ENCODE measurements at regions not wholly inside any gene's neighbourhood (a gene's known extent, or its start where the extent isn't known, plus 50 kb on each side); places are given as distances from the start of the nearest gene placed in this dataset.
"Not testable (repeated sequence)": the region's sequence is repeated elsewhere in the genome, so short reads cannot be mapped to it uniquely, and the experiment has no call there.

- intact Hi-C loops (cut with DNase I, micrococcal nuclease) = loop anchor here in 1 of 2 experiments (1.0 kb wide), 1 partner anchor 285 kb away; no protein-coding TSS in a partner anchor
- ChIA-PET POLR2A (no interaction called here), CTCF (no interaction called here)
- ATAC-seq = peak; percentile 36
- Mint-ChIP-seq H3K27me3 (peaks cover 4% of the 10 kb centered on the region), H3K9me3 (ENCODE audit: low read depth) (peaks cover 2% of the 10 kb centered on the region), H3K36me3 (ENCODE audit: low read depth) (no peaks in the 10 kb centered on the region), H3K4me1 (no peaks in the 10 kb centered on the region), H3K4me3 (no peak overlapping the region), H3K27ac (no peak overlapping the region)
- peak; percentile 24 for DNase-seq
Observed at GRCh38 chr5:6291961-6292360, 86.4 kb downstream of the MED10 start.

DNA sequence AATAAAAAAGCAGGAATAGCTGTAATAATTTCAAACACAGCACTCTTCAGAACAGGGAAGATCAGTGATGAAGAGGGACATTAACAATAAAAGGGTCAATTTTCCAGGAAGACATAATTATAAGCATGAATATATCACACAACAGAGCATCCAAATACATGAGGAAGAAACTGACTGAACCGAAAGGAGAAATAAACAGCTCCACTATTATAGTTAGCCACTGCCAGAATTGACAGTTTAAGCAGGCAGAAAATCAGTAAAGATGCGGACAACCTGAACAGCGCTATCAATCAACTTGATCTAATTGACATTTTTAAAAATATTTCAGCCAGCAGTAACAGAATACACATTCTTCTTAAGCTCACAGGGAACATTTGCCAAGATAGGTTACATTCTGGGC lies 89.1 kb downstream of the MED10 start:
- H3K36me3 Mint-ChIP-seq (ENCODE audit: low read depth) = no peaks in the 10 kb centered on the region
- ChIA-PET CTCF (interaction anchor here (0.5 to 0.6 kb wide), 2 partner anchors 125 to 670 kb away, joined by 3 read pairs; no protein-coding TSS in a partner anchor), POLR2A (no interaction called here)
- H3K27ac Mint-ChIP-seq = no peak overlapping the region
- ATAC-seq (no peak), DNase-seq (no peak)
- intact Hi-C loops (cut with DNase I, micrococcal nuclease) = no loop called here
- no peaks in the 10 kb centered on the region for H3K27me3 Mint-ChIP-seq
- H3K4me3 Mint-ChIP-seq = no peak overlapping the region
- no peaks in the 10 kb centered on the region for H3K4me1 Mint-ChIP-seq
- H3K9me3 Mint-ChIP-seq (ENCODE audit: low read depth) = no peaks in the 10 kb centered on the region

- no peaks in the 10 kb centered on the region for H3K4me1 Mint-ChIP-seq
- ChIA-PET POLR2A (no interaction called here), CTCF (no interaction called here)
- no peaks in the 10 kb centered on the region for H3K36me3 Mint-ChIP-seq (ENCODE audit: low read depth)
- H3K9me3 Mint-ChIP-seq (ENCODE audit: low read depth) = no peaks in the 10 kb centered on the region
- ATAC-seq (no peak), DNase-seq (no peak)
- no peak overlapping the region for H3K27ac Mint-ChIP-seq
- no peak overlapping the region for H3K4me3 Mint-ChIP-seq
- intact Hi-C loops (cut with DNase I, micrococcal nuclease) = no loop called here
- peaks cover 6% of the 10 kb centered on the region for H3K27me3 Mint-ChIP-seq
Observed at GRCh38 chr5:6287176-6287575, 91.2 kb downstream of the MED10 start.

DNA sequence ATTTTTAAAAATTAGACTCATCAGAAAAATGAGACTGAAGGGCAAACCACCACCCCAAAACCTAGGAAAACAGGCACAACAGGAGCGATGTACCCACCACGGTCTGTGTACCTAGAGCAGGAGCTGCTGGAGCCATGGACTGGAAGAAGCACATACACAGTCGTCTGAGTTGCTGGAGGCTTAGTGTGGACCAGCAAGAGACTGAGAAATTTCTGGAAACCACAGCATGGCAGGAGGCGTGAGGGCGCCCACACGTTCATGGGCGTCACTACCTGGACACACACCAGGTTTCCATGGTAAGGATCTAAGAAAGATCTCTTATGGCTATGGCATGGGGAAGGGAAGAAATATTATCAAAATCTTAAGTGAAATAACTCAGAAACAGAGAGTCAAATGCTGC lies 91.9 kb downstream of the MED10 start:
- no peaks in the 10 kb centered on the region for H3K36me3 Mint-ChIP-seq (ENCODE audit: low read depth)
- H3K27ac Mint-ChIP-seq = no peak overlapping the region
- no peak for DNase-seq
- peaks cover 2% of the 10 kb centered on the region for H3K4me1 Mint-ChIP-seq
- CTCF ChIA-PET = no interaction called here
- POLR2A ChIA-PET = no interaction called here
- peaks cover 11% of the 10 kb centered on the region for H3K27me3 Mint-ChIP-seq
- no peaks in the 10 kb centered on the region for H3K9me3 Mint-ChIP-seq (ENCODE audit: low read depth)
- intact Hi-C loops (cut with DNase I, micrococcal nuclease) = no loop called here
- no peak overlapping the region for H3K4me3 Mint-ChIP-seq
- no peak for ATAC-seq

DNA sequence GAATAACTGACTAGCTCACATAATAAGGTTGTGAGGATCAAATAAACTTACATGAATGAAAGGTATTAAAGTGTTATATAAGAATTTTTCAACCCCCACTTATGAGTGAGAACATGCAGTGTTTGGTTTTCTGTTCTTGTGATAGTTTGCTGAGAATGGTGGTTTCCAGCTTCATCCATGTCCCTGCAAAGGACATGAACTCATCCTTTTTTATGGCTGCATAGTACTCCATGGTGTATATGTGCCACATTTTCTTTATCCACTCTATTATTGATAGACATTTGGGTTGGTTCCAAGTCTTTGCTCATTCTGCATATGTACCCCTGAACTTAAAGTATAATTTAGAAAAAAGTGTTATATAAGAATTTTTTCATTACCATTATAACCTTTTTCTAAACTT lies 93.9 kb downstream of the MED10 start:
- H3K36me3 Mint-ChIP-seq (ENCODE audit: low read depth); DNase-seq; POLR2A ChIA-PET; intact Hi-C loops (cut with DNase I, micrococcal nuclease); H3K27ac Mint-ChIP-seq; ATAC-seq; H3K4me3 Mint-ChIP-seq; H3K4me1 Mint-ChIP-seq; CTCF ChIA-PET; H3K9me3 Mint-ChIP-seq (ENCODE audit: low read depth): not testable (repeated sequence)
- peaks cover 21% of the 10 kb centered on the region for H3K27me3 Mint-ChIP-seq

DNA sequence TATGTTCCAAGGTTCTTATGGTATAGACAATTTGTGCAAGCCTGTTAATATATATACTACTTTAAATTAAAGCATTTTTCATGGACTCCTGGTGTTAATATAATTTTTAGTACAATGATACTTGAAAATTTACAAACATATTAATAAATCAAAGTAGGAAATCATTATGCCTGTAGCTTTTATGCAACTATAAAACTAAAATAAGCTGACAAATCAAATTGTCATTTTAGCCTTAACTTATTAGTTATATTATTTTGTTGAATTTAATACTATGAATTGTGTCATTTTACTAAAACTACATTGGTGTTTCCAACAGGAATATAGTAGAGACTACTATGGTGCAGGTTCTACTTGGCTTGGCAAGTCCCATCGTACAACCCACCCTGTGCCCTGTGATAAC lies 96.0 kb downstream of the MED10 start:
- intact Hi-C loops (cut with DNase I, micrococcal nuclease) = no loop called here
- Mint-ChIP-seq H3K27me3 (peaks cover 25% of the 10 kb centered on the region), H3K4me3 (no peak overlapping the region), H3K4me1 (peaks cover 4% of the 10 kb centered on the region), H3K9me3 (ENCODE audit: low read depth) (no peaks in the 10 kb centered on the region), H3K36me3 (ENCODE audit: low read depth) (no peaks in the 10 kb centered on the region), H3K27ac (no peak overlapping the region)
- ATAC-seq (no peak), DNase-seq (no peak)
- ChIA-PET CTCF (no interaction called here), POLR2A (no interaction called here)

GRCh38 chr5:6281818-6282217 lies 96.5 kb downstream of the MED10 start:
- ChIA-PET POLR2A (no interaction called here), CTCF (interaction anchor here (0.5 kb wide), 1 partner anchor 37 kb away, joined by 3 read pairs; no protein-coding TSS in a partner anchor)
- intact Hi-C loops (cut with DNase I, micrococcal nuclease) = no loop called here
- Mint-ChIP-seq H3K27ac (no peak overlapping the region), H3K36me3 (ENCODE audit: low read depth) (no peaks in the 10 kb centered on the region), H3K9me3 (ENCODE audit: low read depth) (no peaks in the 10 kb centered on the region), H3K27me3 (peaks cover 28% of the 10 kb centered on the region), H3K4me1 (peaks cover 4% of the 10 kb centered on the region), H3K4me3 (no peak overlapping the region)
- DNase-seq (no peak), ATAC-seq (no peak)

- H3K9me3 Mint-ChIP-seq (ENCODE audit: low read depth) = no peaks in the 10 kb centered on the region
- intact Hi-C loops (cut with DNase I, micrococcal nuclease) = no loop called here
- peaks cover 4% of the 10 kb centered on the region for H3K4me1 Mint-ChIP-seq
- no peak for DNase-seq
- ChIA-PET CTCF (no interaction called here), POLR2A (interaction anchor here (0.7 kb wide), 1 partner anchor 12 kb away, joined by 3 read pairs; no protein-coding TSS in a partner anchor)
- H3K27ac Mint-ChIP-seq = no peak overlapping the region
- ATAC-seq = no peak
- no peaks in the 10 kb centered on the region for H3K36me3 Mint-ChIP-seq (ENCODE audit: low read depth)
- no peak overlapping the region for H3K4me3 Mint-ChIP-seq
- peaks cover 31% of the 10 kb centered on the region for H3K27me3 Mint-ChIP-seq
Observed at GRCh38 chr5:6280425-6281100, 97.8 kb downstream of the MED10 start.

DNA sequence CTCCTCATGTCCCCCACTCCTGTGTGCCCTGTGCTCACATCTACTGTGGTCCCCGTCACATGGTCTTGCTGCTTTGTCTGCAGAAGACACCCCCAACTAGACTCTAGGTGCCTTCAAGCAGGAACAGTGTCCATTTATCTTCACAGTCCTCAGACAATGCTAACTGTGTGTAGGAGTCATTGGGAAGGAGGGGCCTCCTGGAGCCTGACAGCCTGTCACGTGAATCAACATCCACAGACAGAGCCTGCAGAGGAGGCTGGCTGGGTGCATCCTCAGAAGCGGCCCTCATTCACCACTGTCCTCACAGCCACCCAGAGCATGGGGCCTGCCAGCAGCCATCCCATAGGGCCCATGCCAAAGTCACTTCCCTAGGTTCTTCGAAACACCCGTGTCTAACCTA lies 98.7 kb downstream of the MED10 start:
- peaks cover 4% of the 10 kb centered on the region for H3K4me1 Mint-ChIP-seq
- peaks cover 33% of the 10 kb centered on the region for H3K27me3 Mint-ChIP-seq
- no peak overlapping the region for H3K27ac Mint-ChIP-seq
- DNase-seq = no peak
- H3K36me3 Mint-ChIP-seq (ENCODE audit: low read depth) = no peaks in the 10 kb centered on the region
- no peak for ATAC-seq
- no peak overlapping the region for H3K4me3 Mint-ChIP-seq
- ChIA-PET POLR2A (no interaction called here), CTCF (no interaction called here)
- intact Hi-C loops (cut with DNase I, micrococcal nuclease) = no loop called here
- H3K9me3 Mint-ChIP-seq (ENCODE audit: low read depth) = no peaks in the 10 kb centered on the region

GRCh38 chr5:6274846-6275543 lies 103.4 kb downstream of the MED10 start:
- peak; percentile 19 for ATAC-seq
- Mint-ChIP-seq H3K36me3 (ENCODE audit: low read depth) (no peaks in the 10 kb centered on the region), H3K9me3 (ENCODE audit: low read depth) (peaks cover 1% of the 10 kb centered on the region), H3K4me1 (no peaks in the 10 kb centered on the region), H3K27ac (no peak overlapping the region), H3K27me3 (peaks cover 21% of the 10 kb centered on the region), H3K4me3 (no peak overlapping the region)
- POLR2A ChIA-PET = no interaction called here
- intact Hi-C loops (cut with DNase I, micrococcal nuclease) = no loop called here
- peak; percentile 28 for DNase-seq
- CTCF ChIA-PET = no interaction called here

DNA sequence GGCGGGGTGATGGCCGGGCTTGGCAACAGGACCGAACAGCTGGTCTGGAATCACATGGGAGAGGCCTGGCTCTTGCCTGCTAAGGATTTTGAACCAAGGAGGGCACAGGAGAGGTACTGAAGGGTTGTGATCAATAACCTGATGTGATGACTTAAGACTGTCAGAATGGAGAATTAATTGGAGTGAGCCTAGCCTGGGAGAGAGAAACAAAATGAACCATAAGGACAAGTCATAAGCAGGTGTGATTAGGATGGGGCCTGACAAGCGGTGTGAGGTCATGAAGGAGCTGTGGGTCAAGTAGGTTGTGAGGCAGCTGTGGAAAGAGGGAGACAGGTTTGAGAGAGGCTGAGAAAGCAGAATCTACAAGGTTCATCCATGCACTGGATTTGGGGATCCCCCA lies 104.6 kb downstream of the MED10 start:
- POLR2A ChIA-PET = no interaction called here
- CTCF ChIA-PET = interaction anchor here (0.7 kb wide), 1 partner anchor 1582 kb away, joined by 4 read pairs; no protein-coding TSS in a partner anchor
- intact Hi-C loops (cut with DNase I, micrococcal nuclease) = no loop called here
- Mint-ChIP-seq H3K36me3 (ENCODE audit: low read depth) (no peaks in the 10 kb centered on the region), H3K9me3 (ENCODE audit: low read depth) (peaks cover 1% of the 10 kb centered on the region), H3K4me1 (no peaks in the 10 kb centered on the region), H3K27me3 (peaks cover 17% of the 10 kb centered on the region), H3K27ac (no peak overlapping the region), H3K4me3 (no peak overlapping the region)
- DNase-seq (no peak), ATAC-seq (no peak)

GRCh38 chr5:6273090-6273735 lies 105.1 kb downstream of the MED10 start:
- ATAC-seq = peak; percentile 47
- H3K36me3 Mint-ChIP-seq (ENCODE audit: low read depth) = no peaks in the 10 kb centered on the region

More at GRCh38 chr5:6273090-6273735, 105.1 kb downstream of the MED10 start:
- no peak overlapping the region for H3K4me3 Mint-ChIP-seq
- H3K9me3 Mint-ChIP-seq (ENCODE audit: low read depth) = peaks cover 1% of the 10 kb centered on the region
- POLR2A ChIA-PET = no interaction called here
- H3K4me1 Mint-ChIP-seq = no peaks in the 10 kb centered on the region
- H3K27ac Mint-ChIP-seq = no peak overlapping the region
- peaks cover 17% of the 10 kb centered on the region for H3K27me3 Mint-ChIP-seq
- intact Hi-C loops (cut with DNase I, micrococcal nuclease) = no loop called here
- CTCF ChIA-PET = interaction anchor here (0.7 kb wide), 1 partner anchor 1583 kb away, joined by 4 read pairs; no protein-coding TSS in a partner anchor
- DNase-seq = no peak

All from activated CD4-positive, alpha-beta T cell treated with anti-CD3 and anti-CD28 coated beads for 36 hours (primary cell).